Endothelial cell of umbilical vein (primary cell): ENCODE measurements at regions not wholly inside any gene's neighbourhood (a gene's known extent, or its start where the extent isn't known, plus 50 kb on each side); places are given as distances from the start of the nearest gene placed in this dataset.

Experiments
- BruUV-seq: library from RNA; stranded (reverse); fragments of 400-500 nt; replicated peaks from 2 replicates; lab custom pipeline; 2021; lab: Mats Ljungman, UMichigan
- CTCF ChIA-PET: fragments of 300-600, 350-600 bp; sonication (Branson Sonifier 250); formaldehyde crosslinking; loops from one replicate; lab custom pipeline; 2021; ENCODE audit warnings: antibody characterized with exemption, inconsistent platforms; lab: Charles Lee
- POLR2A ChIA-PET: fragments of 300-600, 350-600 bp; sonication (Branson Sonifier 250); formaldehyde crosslinking; loops from one replicate; lab custom pipeline; 2021; ENCODE audit warnings: antibody characterized with exemption, inconsistent platforms; lab: Charles Lee
- DNase-seq: peaks from one replicate; pipeline ENCODE4 v3.0.0-alpha.2; 2011; ENCODE audit warnings: low read depth, low spot score
- FAIRE-seq: peaks from 2 replicates; lab custom pipeline; 2011; peaks lifted over from hg19 to GRCh38; lab: Jason Lieb, UNC
- H2AFZ ChIP-seq: 2 replicates; pipeline ENCODE4 v1.6.0; 2012; ENCODE audit warnings: low read depth, low read length, control low read depth, inconsistent platforms
- H3K27ac ChIP-seq: 2 replicates; pipeline ENCODE4 v1.5.1; 2011; ENCODE audit warnings: low read depth, mild to moderate bottlenecking, control low read depth, low read length, moderate library complexity; ENCODE audit not compliant: insufficient read depth
- H3K27me3 ChIP-seq, 2 experiments: 2 replicates each; pipeline versions ENCODE4 v1.6.0 to v1.6.1; 2011; ENCODE audit warnings: low read length in 2 of 2, mixed read lengths in 1 of 2; ENCODE audit not compliant: control insufficient read depth in 2 of 2, insufficient read depth in 2 of 2
- H3K36me3 ChIP-seq, 2 experiments: 2 replicates in 1 of 2; 3 replicates in 1 of 2; pipeline ENCODE4 v1.5.1; 2011; ENCODE audit warnings: low read length in 2 of 2, mild to moderate bottlenecking in 1 of 2, moderate library complexity in 1 of 2; ENCODE audit not compliant: control insufficient read depth in 2 of 2, insufficient read depth in 2 of 2; ENCODE audit errors: extremely low read depth in 1 of 2
- H3K4me1 ChIP-seq: 3 replicates; pipeline ENCODE4 v1.5.1; 2011; ENCODE audit warnings: mild to moderate bottlenecking, low read length; ENCODE audit not compliant: control insufficient read depth, insufficient read depth; ENCODE audit errors: extremely low read depth
- H3K4me2 ChIP-seq: 2 replicates; pipeline ENCODE4 v1.6.1; 2011; ENCODE audit warnings: low read length, control low read depth, mixed read lengths; ENCODE audit not compliant: insufficient read depth
- H3K4me3 ChIP-seq, 3 experiments: fragments of 200-600 bp in 1 of 3; sonication (generic), shearing (Covaris generic) in 1 of 3; replicated peaks in 1 of 3; 2 replicates each; pipeline ENCODE4 v1.5.1; 2011 to 2016; ENCODE audit warnings: control low read depth in 3 of 3, low read length in 3 of 3, mild to moderate bottlenecking in 2 of 3, inconsistent platforms in 1 of 3, low read depth in 1 of 3, moderate library complexity in 1 of 3; ENCODE audit not compliant: insufficient read depth in 1 of 3
- H3K79me2 ChIP-seq: 2 replicates; pipeline ENCODE4 v1.6.0; 2012; ENCODE audit warnings: low read length, inconsistent platforms; ENCODE audit not compliant: control insufficient read depth, insufficient read depth
- H3K9ac ChIP-seq: replicated peaks from 2 replicates; pipeline ENCODE3; 2011; ENCODE audit warnings: low read length, control low read depth; ENCODE audit not compliant: insufficient read depth; ENCODE audit errors: extremely low read depth
- H3K9me1 ChIP-seq: replicated peaks from 3 replicates; pipeline ENCODE4 v1.6.0; 2011; ENCODE audit warnings: mild to moderate bottlenecking, low read length; ENCODE audit not compliant: control insufficient read depth, insufficient read depth; ENCODE audit errors: extremely low read depth
- H3K9me3 ChIP-seq: replicated peaks from 2 replicates; pipeline ENCODE4 v1.5.1; 2012; ENCODE audit warnings: low read length, inconsistent platforms; ENCODE audit not compliant: control insufficient read depth, insufficient read depth
- H4K20me1 ChIP-seq: replicated peaks from 2 replicates; pipeline ENCODE3; 2011; ENCODE audit warnings: mild to moderate bottlenecking, low read length; ENCODE audit not compliant: control insufficient read depth, insufficient read depth; ENCODE audit errors: extremely low read depth
- CTCF ChIP-seq, 2 donors: IDR thresholded peaks; 1 replicate in 1 of 2; 2 replicates in 1 of 2; pipeline ENCODE4 v1.5.1; 2011; ENCODE audit warnings: low read length in 2 of 2, mild to moderate bottlenecking in 2 of 2, moderate library complexity in 2 of 2, control low read depth in 1 of 2, inconsistent platforms in 1 of 2, low read depth in 1 of 2; ENCODE audit not compliant: insufficient read depth in 1 of 2; ENCODE audit errors: extremely low read depth in 1 of 2
- EZH2 ChIP-seq: IDR thresholded peaks from 2 replicates; pipeline ENCODE4 v1.6.1; 2012; ENCODE audit warnings: borderline replicate concordance, low read depth, mild to moderate bottlenecking, moderate library complexity, low read length, inconsistent platforms; ENCODE audit not compliant: severe bottlenecking
- FOS ChIP-seq: IDR thresholded peaks from 2 replicates; pipeline ENCODE4 v1.6.1; 2011; ENCODE audit warnings: mild to moderate bottlenecking, low read length, moderate library complexity, borderline replicate concordance; ENCODE audit not compliant: insufficient read depth
- GATA2 ChIP-seq: IDR thresholded peaks from 2 replicates; pipeline ENCODE4 v1.7.0; 2011; ENCODE audit warnings: low read depth, mild to moderate bottlenecking, moderate library complexity, mixed read lengths, low read length; ENCODE audit not compliant: insufficient read length, insufficient read depth
- JUN ChIP-seq: IDR thresholded peaks from 2 replicates; pipeline ENCODE4 v1.6.1; 2011; ENCODE audit warnings: borderline replicate concordance, low read depth; ENCODE audit not compliant: insufficient read length, insufficient read depth
- MAX ChIP-seq: IDR thresholded peaks from 2 replicates; pipeline ENCODE4 v1.6.1; 2011; ENCODE audit not compliant: insufficient read depth, insufficient read length
- MYC ChIP-seq: IDR thresholded peaks from one replicate; pipeline ENCODE4 v1.6.1; 2011; ENCODE audit warnings: mild to moderate bottlenecking, low read depth, low read length
- POLR2A ChIP-seq: IDR thresholded peaks from 2 replicates; pipeline ENCODE4 v1.6.1; 2012; ENCODE audit warnings: low read depth, mild to moderate bottlenecking, control low read depth, low read length
- POLR2AphosphoS5 ChIP-seq: IDR thresholded peaks from 2 replicates; pipeline ENCODE4 v1.6.1; 2012; ENCODE audit warnings: low read depth, mild to moderate bottlenecking, control low read depth, low read length, moderate library complexity; ENCODE audit not compliant: insufficient read depth
- dilution Hi-C: fragments of 300-500 bp; cut with MboI; formaldehyde crosslinking; loops from one replicate; pipeline ENCODE4 v1.15.0; 2019; ENCODE audit warnings: low sequenced_read_pairs; ENCODE audit not compliant: extremely low pct_ligation_motif_present
- intact Hi-C: fragments of 100-400 bp; cut with micrococcal nuclease; formaldehyde crosslinking; loops from one replicate; pipeline ENCODE4 v1.10.0; 2022

GRCh38 chr22:48705917-48706605, 1121.6 kb downstream of the BRD1 start:
- peaks cover 18% of the 10 kb centered on the region for H3K9me3 ChIP-seq

More at GRCh38 chr22:48705917-48706605, 1121.6 kb downstream of the BRD1 start:
- Histone ChIP-seq H3K9ac (no peak overlapping the region), H2AFZ (no peak overlapping the region), H3K4me1 (no peaks in the 10 kb centered on the region), H3K4me3 (no peak overlapping the region), H3K4me2 (no peak overlapping the region), H3K27me3 (no peaks in the 10 kb centered on the region), H4K20me1 (no peaks in the 10 kb centered on the region), H3K79me2 (no peaks in the 10 kb centered on the region), H3K9me1 (no peaks in the 10 kb centered on the region), H3K27ac (no peak overlapping the region), H3K36me3 (no peaks in the 10 kb centered on the region)
- BruUV-seq, result no TSS peak
- DNase-seq (no peak), FAIRE-seq (no peak)
- dilution Hi-C loops, result no loop called here
- TF ChIP-seq GATA2 (no peak), POLR2A (no peak), POLR2AphosphoS5 (no peak), MYC (no peak), CTCF (IDR thresholded peaks at IDR 0.05; ENCODE audit: extremely low read depth in 1 of 2, insufficient read depth in 1 of 2, low read depth in 1 of 2, low read length in 2 of 2) (no peak), JUN (no peak), MAX (no peak), FOS (no peak), EZH2 (no peak)
- ChIA-PET POLR2A (no interaction called here), CTCF (no interaction called here)
- intact Hi-C loops, result no loop called here
